ENCODE measurements at regions not wholly inside any gene's neighbourhood (a gene's known extent, or its start where the extent isn't known, plus 50 kb on each side); places are given as distances from the start of the nearest gene placed in this dataset.

- TF ChIP-seq FOXM1 (IDR thresholded peaks at IDR 0.05; ENCODE audit: borderline replicate concordance), result no peak
- no peak for TF ChIP-seq CTBP1 (IDR thresholded peaks at IDR 0.05; ENCODE audit: borderline replicate concordance)
- no peak for TF ChIP-seq HDGF (IDR thresholded peaks at IDR 0.05; ENCODE audit: borderline replicate concordance)
- no peak for TF ChIP-seq FOXK2 (IDR thresholded peaks at IDR 0.05)
- TF ChIP-seq SP1 (IDR thresholded peaks at IDR 0.05), result no peak
- no peak for TF ChIP-seq SUZ12 (IDR thresholded peaks at IDR 0.05)
- TF ChIP-seq FOXA1 (IDR thresholded peaks at IDR 0.05), result no peak
- TF ChIP-seq PKNOX1 (IDR thresholded peaks at IDR 0.05), result no peak
- no peak for TF ChIP-seq BHLHE40 (IDR thresholded peaks at IDR 0.05; ENCODE audit: borderline replicate concordance)
- TF ChIP-seq L3MBTL2 (conservative IDR thresholded peaks at IDR 0.05), result no peak
- TF ChIP-seq TARDBP (IDR thresholded peaks at IDR 0.05), result no peak
- TF ChIP-seq ZNF384 (IDR thresholded peaks at IDR 0.05), result no peak
Observed at GRCh38 chr20:48392407-48393310, 435.1 kb downstream of the PREX1 start.

Measured in HEK293T (cell line).